Middle frontal gyrus (tissue), 1 donor: ENCODE measurements at regions not wholly inside any gene's neighbourhood (a gene's known extent, or its start where the extent isn't known, plus 50 kb on each side); places are given as distances from the start of the nearest gene placed in this dataset.
"Not testable (repeated sequence)": the region's sequence is repeated elsewhere in the genome, so short reads cannot be mapped to it uniquely, and the experiment has no call there.

Source experiments
- DNase-seq: peaks from one replicate; pipeline ENCODE4 v3.0.0-alpha.2; 2015; ENCODE audit warnings: low spot score; ENCODE audit errors: extremely low spot score

- DNase-seq, result peak; percentile 41
These were observed 487.3 kb downstream of the SIPA1L2 start for GRCh38 chr1:232142403-232143314.

- not testable (repeated sequence) for DNase-seq
These were observed 488.8 kb downstream of the SIPA1L2 start for GRCh38 chr1:232141167-232141448.

- no peak for DNase-seq
These were observed 489.3 kb downstream of the SIPA1L2 start for GRCh38 chr1:232140419-232141166.

- no peak for DNase-seq
These were observed 490.5 kb downstream of the SIPA1L2 start for GRCh38 chr1:232139444-232139843.

GRCh38 chr1:232138044-232138443 lies 491.9 kb downstream of the SIPA1L2 start:
- no peak for DNase-seq

GRCh38 chr1:232137066-232137465 lies 492.9 kb downstream of the SIPA1L2 start:
- DNase-seq, result no peak

- DNase-seq, result no peak
These were observed 493.8 kb downstream of the SIPA1L2 start for GRCh38 chr1:232136136-232136535.

- DNase-seq, result no peak
These were observed 495.6 kb downstream of the SIPA1L2 start for GRCh38 chr1:232134365-232134764.

GRCh38 chr1:232132572-232132971 lies 497.4 kb downstream of the SIPA1L2 start:
- no peak for DNase-seq

- DNase-seq, result no peak
These were observed 498.1 kb downstream of the SIPA1L2 start for GRCh38 chr1:232131715-232132391.

- DNase-seq, result no peak
These were observed 499.0 kb downstream of the SIPA1L2 start for GRCh38 chr1:232130815-232131480.

GRCh38 chr1:232127190-232127589 lies 500.6 kb downstream of the DISC1 start:
- DNase-seq, result no peak

- no peak for DNase-seq
These were observed 497.4 kb downstream of the DISC1 start for GRCh38 chr1:232123775-232124659.

GRCh38 chr1:232117903-232118302 lies 491.3 kb downstream of the DISC1 start:
- DNase-seq, result not testable (repeated sequence)

- no peak for DNase-seq
These were observed 488.4 kb downstream of the DISC1 start for GRCh38 chr1:232114985-232115384.

GRCh38 chr1:232112076-232112475 lies 485.5 kb downstream of the DISC1 start:
- no peak for DNase-seq

- DNase-seq, result no peak
These were observed 485.0 kb downstream of the DISC1 start for GRCh38 chr1:232111611-232112010.

- no peak for DNase-seq
These were observed 483.9 kb downstream of the DISC1 start for GRCh38 chr1:232110281-232111090.

- DNase-seq, result no peak
These were observed 482.8 kb downstream of the DISC1 start for GRCh38 chr1:232109391-232109790.

GRCh38 chr1:232108598-232108997 lies 482.0 kb downstream of the DISC1 start:
- DNase-seq, result no peak
